KBM-7 (cell line): ENCODE measurements at regions not wholly inside any gene's neighbourhood (a gene's known extent, or its start where the extent isn't known, plus 50 kb on each side); places are given as distances from the start of the nearest gene placed in this dataset.

Experiments used
- DNase-seq: peaks from one replicate; pipeline ENCODE4 v3.0.0-alpha.2; 2015
- in situ Hi-C: fragments of 300-500 bp; cut with MboI; formaldehyde crosslinking; loops from 2 replicates; pipeline ENCODE4 v1.14.3; 2020; ENCODE audit warnings: low sequenced_read_pairs, low pct_unique_long_range_greater_than_20kb, mixed read lengths

- in situ Hi-C loops = no loop called here
Measured at GRCh38 chr10:60728056-60728455, 50.2 kb upstream of the CDK1 start.

DNA sequence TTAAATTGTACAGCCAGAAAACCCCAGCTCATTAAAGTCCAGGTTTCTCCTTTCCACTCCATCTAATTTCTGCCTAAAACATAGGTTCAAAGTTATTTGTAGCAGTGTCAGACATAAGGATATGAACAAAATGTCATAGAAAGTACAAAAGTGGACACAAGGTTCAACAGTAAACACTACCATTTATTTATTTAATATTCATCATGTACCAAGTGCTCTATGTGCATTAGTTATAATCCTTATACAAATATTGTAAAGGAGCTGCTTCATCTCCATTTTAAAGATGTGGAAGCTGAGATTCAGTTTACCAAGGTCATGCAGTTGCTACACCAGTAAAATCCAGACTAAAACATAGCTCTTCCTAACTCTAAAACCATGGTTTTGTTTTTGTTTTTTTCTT, 52.0 kb upstream of the CDK1 start:
- in situ Hi-C loops = no loop called here
- DNase-seq = no peak

More at GRCh38 chr10:60728056-60728455, 50.2 kb upstream of the CDK1 start:
- DNase-seq = no peak

GRCh38 chr10:60722623-60723022, 55.7 kb upstream of the CDK1 start:
- no peak for DNase-seq
- in situ Hi-C loops = no loop called here

DNA sequence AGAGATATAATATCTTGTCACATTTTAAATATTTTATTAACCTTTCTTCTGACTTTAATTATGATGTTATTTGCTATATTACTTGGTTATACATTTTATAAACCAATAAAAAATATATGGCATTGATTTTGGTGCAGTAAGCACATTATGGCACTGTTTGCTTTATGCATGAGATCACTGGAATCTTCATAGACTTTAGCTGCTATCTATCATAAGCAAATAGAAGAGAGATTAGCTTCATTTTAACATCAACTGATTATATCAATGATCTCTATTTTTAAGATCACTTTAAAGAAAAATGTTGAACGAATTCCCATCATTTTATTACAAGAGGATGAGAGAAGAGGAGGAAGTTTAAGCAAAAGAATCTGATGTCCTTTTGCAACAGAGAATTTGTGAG, 58.6 kb upstream of the CDK1 start:
- in situ Hi-C loops = no loop called here
- no peak for DNase-seq

- DNase-seq = no peak
- in situ Hi-C loops = no loop called here
Measured at GRCh38 chr10:60718886-60719285, 59.4 kb upstream of the CDK1 start.

GRCh38 chr10:60717852-60718251, 60.4 kb upstream of the CDK1 start:
- in situ Hi-C loops = no loop called here
- DNase-seq = no peak

DNA sequence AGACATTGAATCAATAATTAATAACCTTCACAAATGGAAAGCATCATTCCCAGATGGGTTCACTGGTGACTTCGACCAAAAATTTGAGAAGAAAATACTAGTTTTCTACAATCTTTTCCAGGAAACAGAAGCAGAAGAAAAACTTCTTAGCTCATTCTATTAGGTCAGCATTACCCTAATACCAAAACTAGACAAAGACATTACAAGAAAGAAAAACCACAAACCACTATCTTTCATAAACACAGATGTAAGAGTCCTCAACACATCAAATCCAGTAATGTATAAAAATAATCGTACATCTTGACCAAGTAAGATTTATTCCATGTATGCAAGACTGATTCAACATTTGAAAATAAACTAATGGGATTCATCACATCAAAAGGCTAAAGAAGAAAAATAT, 64.0 kb upstream of the CDK1 start:
- no peak for DNase-seq
- in situ Hi-C loops = no loop called here

GRCh38 chr10:60711496-60711895, 66.8 kb upstream of the CDK1 start:
- DNase-seq = no peak
- in situ Hi-C loops = no loop called here

DNA sequence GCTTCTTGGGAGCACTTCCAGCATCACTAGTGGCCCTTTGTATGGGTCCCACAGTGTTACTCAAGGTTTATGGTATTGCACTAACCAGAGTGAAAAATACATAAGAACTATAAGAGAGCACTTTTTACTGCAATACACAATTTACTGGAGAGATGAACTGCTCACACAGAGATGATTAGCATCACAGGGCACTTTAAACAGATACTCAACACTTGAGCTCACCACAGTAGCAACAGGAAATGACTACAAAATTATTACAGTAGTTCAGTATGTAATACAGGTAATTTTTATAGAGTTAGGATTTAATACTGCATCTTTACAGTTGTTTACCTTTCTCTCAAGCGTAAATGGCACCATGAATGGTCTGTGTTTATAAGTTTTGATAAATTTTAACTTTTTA, 68.2 kb upstream of the CDK1 start:
- in situ Hi-C loops = no loop called here
- DNase-seq = no peak

DNA sequence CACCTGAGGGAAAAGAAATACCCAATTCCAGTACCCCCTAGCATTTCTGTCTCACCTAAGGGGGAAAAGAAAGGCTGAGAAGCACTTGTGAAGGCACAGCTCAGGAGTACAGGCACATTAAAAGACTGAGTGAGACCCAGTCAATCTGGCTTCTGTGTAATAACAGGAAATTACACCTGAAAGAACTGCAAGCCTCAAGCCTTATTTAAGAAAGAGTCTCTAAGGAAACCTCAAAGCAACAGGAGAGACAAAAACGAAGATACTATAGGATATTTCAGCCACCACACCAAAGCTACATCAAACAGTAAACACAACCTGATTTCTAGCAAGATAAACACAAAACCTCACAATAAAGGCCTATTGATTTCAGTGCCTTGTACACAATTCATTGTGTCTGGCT, 69.6 kb upstream of the CDK1 start:
- in situ Hi-C loops = no loop called here

GRCh38 chr10:60707841-60708240, 70.4 kb upstream of the CDK1 start:
- DNase-seq = no peak
- in situ Hi-C loops = no loop called here

More for the DNA sequence above, 69.6 kb upstream of the CDK1 start:
- no peak for DNase-seq

GRCh38 chr10:60706146-60706545, 72.1 kb upstream of the CDK1 start:
- in situ Hi-C loops = no loop called here
- no peak for DNase-seq

DNA sequence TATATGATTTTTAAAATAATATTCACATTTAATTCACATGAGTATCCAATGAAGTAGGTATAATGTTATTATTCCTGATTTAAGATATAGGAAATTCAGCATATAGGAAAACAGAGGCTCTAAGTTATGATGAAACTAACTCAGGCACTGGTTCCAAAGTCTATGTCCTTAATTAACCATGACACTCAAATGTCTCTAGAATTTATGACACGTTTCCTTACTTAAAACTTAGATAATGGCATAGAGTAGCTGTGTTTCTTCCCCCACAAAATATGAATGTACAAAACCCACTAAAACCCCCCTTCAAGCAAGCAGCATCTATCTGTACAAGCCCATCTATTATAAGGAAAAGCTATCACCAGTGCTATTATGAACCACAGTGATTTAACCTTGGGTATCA, 72.9 kb upstream of the CDK1 start:
- no peak for DNase-seq
- in situ Hi-C loops = no loop called here

DNA sequence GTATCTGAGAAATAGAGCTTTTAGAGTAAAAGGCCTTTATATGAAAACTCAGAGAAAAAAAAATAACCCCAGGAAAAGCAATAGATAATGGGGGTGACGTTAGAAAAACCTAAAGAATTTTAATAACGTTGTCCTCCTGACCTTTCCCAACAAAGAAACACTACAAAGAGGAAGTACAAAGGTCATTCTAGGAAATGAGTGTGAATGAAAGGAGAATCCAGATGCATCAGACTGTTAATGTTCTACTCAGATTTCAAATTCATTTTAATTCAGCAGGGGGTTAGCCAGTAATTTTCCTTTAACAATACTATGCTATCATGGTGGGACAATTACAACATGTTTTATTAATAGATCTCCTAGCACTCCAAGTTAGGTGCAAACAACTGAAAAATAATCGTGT, 73.8 kb upstream of the CDK1 start:
- in situ Hi-C loops = no loop called here
- no peak for DNase-seq

GRCh38 chr10:60703266-60704041, 74.8 kb upstream of the CDK1 start:
- no peak for DNase-seq
- in situ Hi-C loops = no loop called here

GRCh38 chr10:60687679-60688078, 90.6 kb upstream of the CDK1 start:
- no peak for DNase-seq
- in situ Hi-C loops = no loop called here

DNA sequence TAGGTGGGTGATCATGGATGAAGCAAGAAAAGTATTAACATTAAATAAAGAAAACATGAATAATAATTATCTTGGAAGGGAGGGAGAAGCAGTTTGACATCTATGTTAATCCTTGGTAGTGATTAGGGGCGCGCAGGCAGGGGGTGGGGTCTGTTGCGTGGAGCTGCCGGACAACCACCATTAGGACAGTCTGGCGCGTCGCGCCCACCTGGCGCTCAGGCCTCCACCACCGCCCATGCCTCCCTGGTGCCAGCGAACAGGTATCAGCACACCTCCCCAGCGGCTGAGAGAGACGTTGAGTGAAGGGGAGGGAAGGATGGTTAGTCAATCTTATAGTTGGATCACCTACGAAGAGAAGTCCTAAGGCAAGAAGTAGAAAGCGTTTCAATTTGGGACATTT, 94.2 kb upstream of the CDK1 start:
- DNase-seq = no peak
- in situ Hi-C loops = no loop called here

- in situ Hi-C loops = no loop called here
- no peak for DNase-seq
Measured at GRCh38 chr10:60681103-60681502, 97.2 kb upstream of the CDK1 start.

DNA sequence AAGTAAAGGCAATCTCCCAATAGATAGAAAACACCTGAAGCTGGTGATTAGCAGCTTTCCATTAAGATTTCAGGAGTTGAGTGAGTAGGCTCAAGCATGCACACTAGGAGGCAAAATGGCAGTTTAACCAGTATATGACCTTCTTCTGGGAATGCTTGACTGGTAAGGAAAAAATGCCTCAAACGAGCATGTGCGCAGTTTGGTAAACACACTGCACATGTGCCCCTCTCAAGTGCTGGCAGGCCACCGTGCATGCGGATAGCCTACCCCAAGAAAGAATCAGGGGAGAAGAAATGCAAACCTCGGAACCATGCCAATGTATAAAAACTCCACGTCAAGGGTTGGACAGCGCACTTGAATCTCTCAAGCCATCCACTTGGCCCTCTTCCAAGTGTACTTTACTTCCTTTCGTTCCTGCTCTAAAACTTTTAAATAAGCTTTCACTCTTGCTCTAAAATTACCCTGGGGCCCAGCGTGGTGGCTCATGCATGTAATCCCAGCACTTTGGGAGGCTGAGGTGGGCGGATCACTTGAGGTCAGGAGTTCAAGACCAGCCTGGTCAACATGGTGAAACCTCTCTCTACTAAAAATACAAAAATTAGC, 98.8 kb upstream of the CDK1 start:
- in situ Hi-C loops = no loop called here
- no peak for DNase-seq

- DNase-seq = no peak
- in situ Hi-C loops = no loop called here
Measured at GRCh38 chr10:60678978-60679377, 99.3 kb upstream of the CDK1 start.

DNA sequence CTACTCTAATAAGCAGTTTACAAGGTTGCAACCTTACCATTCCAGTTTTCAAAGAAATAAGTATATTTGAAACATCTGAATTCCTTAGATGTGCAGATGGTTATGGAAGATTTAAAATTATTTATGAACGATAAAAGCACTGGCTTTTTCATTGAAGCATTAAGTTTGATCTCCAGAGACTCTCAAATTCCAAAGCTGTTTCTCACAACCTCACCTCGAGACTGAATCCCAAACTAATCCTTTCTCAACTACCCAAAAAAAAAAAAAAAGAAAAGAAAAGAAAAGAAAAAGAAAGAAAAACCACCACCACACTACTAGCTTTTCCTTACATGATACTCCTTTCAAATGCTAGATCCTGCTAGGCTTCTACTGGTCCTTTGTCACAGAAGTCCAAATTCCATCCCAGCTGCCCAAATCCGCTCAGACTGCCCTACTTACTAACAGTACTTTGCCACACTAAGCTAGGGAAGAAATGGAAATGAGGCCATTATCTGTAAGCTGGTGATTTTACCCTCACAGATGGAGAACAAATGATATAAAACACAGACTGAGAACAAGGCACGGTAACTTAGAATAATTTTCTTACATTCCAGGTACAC, 100.6 kb upstream of the CDK1 start:
- no peak for DNase-seq
- in situ Hi-C loops = no loop called here
